Fibroblast of lung (primary cell): ENCODE measurements at regions not wholly inside any gene's neighbourhood (a gene's known extent, or its start where the extent isn't known, plus 50 kb on each side); places are given as distances from the start of the nearest gene placed in this dataset.

Experiments used
- EZH2 ChIP-seq: IDR thresholded peaks from 2 replicates; pipeline ENCODE4 v1.5.1; 2012; ENCODE audit warnings: low read length, control low read depth, mild to moderate bottlenecking; ENCODE audit errors: missing control alignments
- TF ChIP-seq, protein P1 (sequence below), 2 donors: IDR thresholded peaks in 1 of 2; conservative IDR thresholded peaks in 1 of 2; 1 replicate in 1 of 2; 2 replicates in 1 of 2; pipeline ENCODE4 v1.5.1; 2011 to 2012; ENCODE audit warnings: low read length in 2 of 2, control low read depth in 1 of 2, inconsistent platforms in 1 of 2, low read depth in 1 of 2, mild to moderate bottlenecking in 1 of 2

DNA sequence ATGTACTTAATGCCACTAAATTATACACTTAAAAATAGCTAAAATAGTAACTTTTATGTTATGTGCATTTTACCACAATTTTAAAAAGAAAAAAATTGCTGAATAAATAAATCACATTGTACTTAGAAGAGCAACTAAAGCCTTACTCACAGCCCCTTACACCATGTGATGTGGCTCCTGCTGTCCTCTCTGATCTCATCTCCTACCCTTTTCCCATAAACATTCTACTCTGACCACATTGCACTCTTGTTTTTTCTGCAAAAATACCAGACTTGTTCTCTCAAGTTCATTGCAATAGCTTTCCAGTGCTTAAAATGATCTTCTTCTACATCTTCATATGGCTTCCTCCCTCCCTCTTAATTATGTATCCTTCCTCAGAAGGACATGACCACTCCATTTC lies 268.4 kb downstream of the ELAVL2 start:
- TF ChIP-seq, protein P1, sequence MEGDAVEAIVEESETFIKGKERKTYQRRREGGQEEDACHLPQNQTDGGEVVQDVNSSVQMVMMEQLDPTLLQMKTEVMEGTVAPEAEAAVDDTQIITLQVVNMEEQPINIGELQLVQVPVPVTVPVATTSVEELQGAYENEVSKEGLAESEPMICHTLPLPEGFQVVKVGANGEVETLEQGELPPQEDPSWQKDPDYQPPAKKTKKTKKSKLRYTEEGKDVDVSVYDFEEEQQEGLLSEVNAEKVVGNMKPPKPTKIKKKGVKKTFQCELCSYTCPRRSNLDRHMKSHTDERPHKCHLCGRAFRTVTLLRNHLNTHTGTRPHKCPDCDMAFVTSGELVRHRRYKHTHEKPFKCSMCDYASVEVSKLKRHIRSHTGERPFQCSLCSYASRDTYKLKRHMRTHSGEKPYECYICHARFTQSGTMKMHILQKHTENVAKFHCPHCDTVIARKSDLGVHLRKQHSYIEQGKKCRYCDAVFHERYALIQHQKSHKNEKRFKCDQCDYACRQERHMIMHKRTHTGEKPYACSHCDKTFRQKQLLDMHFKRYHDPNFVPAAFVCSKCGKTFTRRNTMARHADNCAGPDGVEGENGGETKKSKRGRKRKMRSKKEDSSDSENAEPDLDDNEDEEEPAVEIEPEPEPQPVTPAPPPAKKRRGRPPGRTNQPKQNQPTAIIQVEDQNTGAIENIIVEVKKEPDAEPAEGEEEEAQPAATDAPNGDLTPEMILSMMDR (conservative IDR thresholded peaks at IDR 0.05 in 1 of 2, IDR thresholded peaks at IDR 0.05 in 1 of 2; ENCODE audit: low read depth in 1 of 2, low read length in 2 of 2), result no peak
- TF ChIP-seq EZH2, result no peak
